Esophagus muscularis mucosa (tissue), 4 donors: ENCODE measurements at regions not wholly inside any gene's neighbourhood (a gene's known extent, or its start where the extent isn't known, plus 50 kb on each side); places are given as distances from the start of the nearest gene placed in this dataset.

Source experiments
- DNase-seq: peaks from one replicate; pipeline ENCODE4 v3.0.0-alpha.2; 2017; ENCODE audit errors: extremely low spot score
- H3K27ac ChIP-seq, 4 donors: fragments of 200-600 bp; sonication (generic); replicated peaks in 1 of 4; 1 replicate in 3 of 4; 2 replicates in 1 of 4; pipeline ENCODE4 v1.5.1; 2016 to 2019; ENCODE audit warnings: mild to moderate bottlenecking in 1 of 4
- H3K27me3 ChIP-seq, 4 donors: fragments of 200-600 bp; sonication (generic); one replicate each; pipeline versions ENCODE4 v1.5.1 to v1.6.0; 2016 to 2019
- H3K36me3 ChIP-seq, 4 donors: fragments of 200-600 bp; sonication (generic); one replicate each; pipeline ENCODE4 v1.5.1; 2016 to 2019
- H3K4me1 ChIP-seq, 4 donors: fragments of 200-600 bp; sonication (generic); one replicate each; pipeline ENCODE4 v1.5.1; 2016 to 2019
- H3K4me3 ChIP-seq, 4 donors: fragments of 200-600 bp; sonication (generic); 1 replicate in 2 of 4; 2 replicates in 2 of 4; pipeline ENCODE4 v1.5.1; 2016 to 2019; ENCODE audit warnings: mild to moderate bottlenecking in 4 of 4, moderate library complexity in 1 of 4
- H3K9me3 ChIP-seq, 4 donors: fragments of 200-600 bp; sonication (generic); 1 replicate in 3 of 4; 2 replicates in 1 of 4; pipeline ENCODE4 v1.5.1; 2016 to 2019
- EP300 ChIP-seq: sonication (generic); formaldehyde crosslinking; IDR thresholded peaks from one replicate; pipeline ENCODE4 v1.6.1; 2017; ENCODE audit warnings: antibody characterized with exemption
- POLR2A ChIP-seq: fragments of 450-650 bp; IDR thresholded peaks from one replicate; pipeline ENCODE4 v1.6.1; 2017; ENCODE audit warnings: antibody characterized with exemption, moderate library complexity, mild to moderate bottlenecking, low read depth
- POLR2AphosphoS5 ChIP-seq, 2 donors: sonication (generic); formaldehyde crosslinking; IDR thresholded peaks; one replicate each; pipeline ENCODE4 v1.6.1; 2017; ENCODE audit warnings: antibody characterized with exemption in 2 of 2
- WGBS: methylation state at CpG from one replicate; pipeline ENCODE4 v1.1.5; 2018; 5-methylcytosine and 5-hydroxymethylcytosine counted together
- intact Hi-C: fragments of 100-400 bp; cut with DNase I; formaldehyde crosslinking; loops from one replicate; pipeline ENCODE4 v1.15.1; 2023
- TF ChIP-seq, protein P1 (sequence below), 3 experiments: fragments of 200-600 bp in 2 of 3; fragments of 450-650 bp in 1 of 3; sonication (generic) in 2 of 3; IDR thresholded peaks; one replicate each; pipeline ENCODE4 v1.5.1; 2017 to 2019; ENCODE audit warnings: antibody characterized with exemption in 3 of 3, mild to moderate bottlenecking in 2 of 3, moderate library complexity in 1 of 3

- Histone ChIP-seq H3K27ac (no peak overlapping the region), H3K27me3 (no peaks in the 10 kb centered on the region), H3K4me1 (no peaks in the 10 kb centered on the region), H3K36me3 (no peaks in the 10 kb centered on the region), H3K4me3 (no peak overlapping the region), H3K9me3 (no peaks in the 10 kb centered on the region)
- no peak for DNase-seq
- TF ChIP-seq, protein P1, sequence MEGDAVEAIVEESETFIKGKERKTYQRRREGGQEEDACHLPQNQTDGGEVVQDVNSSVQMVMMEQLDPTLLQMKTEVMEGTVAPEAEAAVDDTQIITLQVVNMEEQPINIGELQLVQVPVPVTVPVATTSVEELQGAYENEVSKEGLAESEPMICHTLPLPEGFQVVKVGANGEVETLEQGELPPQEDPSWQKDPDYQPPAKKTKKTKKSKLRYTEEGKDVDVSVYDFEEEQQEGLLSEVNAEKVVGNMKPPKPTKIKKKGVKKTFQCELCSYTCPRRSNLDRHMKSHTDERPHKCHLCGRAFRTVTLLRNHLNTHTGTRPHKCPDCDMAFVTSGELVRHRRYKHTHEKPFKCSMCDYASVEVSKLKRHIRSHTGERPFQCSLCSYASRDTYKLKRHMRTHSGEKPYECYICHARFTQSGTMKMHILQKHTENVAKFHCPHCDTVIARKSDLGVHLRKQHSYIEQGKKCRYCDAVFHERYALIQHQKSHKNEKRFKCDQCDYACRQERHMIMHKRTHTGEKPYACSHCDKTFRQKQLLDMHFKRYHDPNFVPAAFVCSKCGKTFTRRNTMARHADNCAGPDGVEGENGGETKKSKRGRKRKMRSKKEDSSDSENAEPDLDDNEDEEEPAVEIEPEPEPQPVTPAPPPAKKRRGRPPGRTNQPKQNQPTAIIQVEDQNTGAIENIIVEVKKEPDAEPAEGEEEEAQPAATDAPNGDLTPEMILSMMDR (IDR thresholded peaks at IDR 0.05) = no peak
- TF ChIP-seq POLR2AphosphoS5 (IDR thresholded peaks at IDR 0.05) = no peak
- TF ChIP-seq POLR2A = no peak
- TF ChIP-seq EP300 = no peak
- 33% methylated on average over 2 of the region's 2 CpGs for WGBS
- intact Hi-C loops = no loop called here
Measured at GRCh38 chr11:79809487-79809886, 368.7 kb upstream of the TENM4 start.

DNA sequence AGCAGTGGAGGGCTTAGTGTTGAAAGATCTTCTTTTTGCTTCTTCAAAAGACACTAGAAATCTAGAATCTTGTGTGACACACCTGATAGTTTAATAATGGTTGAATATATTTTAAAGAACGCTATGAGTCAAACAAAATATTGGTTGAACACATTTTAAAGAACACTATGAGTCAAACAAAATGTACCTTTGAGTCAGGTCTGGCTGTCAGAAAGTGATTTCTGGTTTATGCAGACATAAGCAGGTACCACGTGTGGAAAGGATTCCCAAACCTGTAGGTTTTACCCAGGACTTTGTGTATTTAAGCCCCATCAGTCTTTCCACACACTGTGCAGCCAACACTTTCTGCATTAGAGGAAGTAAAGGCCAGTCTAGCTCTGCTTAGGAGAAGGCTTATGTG lies 366.7 kb upstream of the TENM4 start:
- no peak for DNase-seq
- H3K9me3 ChIP-seq = no peaks in the 10 kb centered on the region
- H3K4me3 ChIP-seq = no peak overlapping the region
- H3K27ac ChIP-seq = no peak overlapping the region
- TF ChIP-seq POLR2AphosphoS5 (IDR thresholded peaks at IDR 0.05) (no peak), EP300 (no peak), POLR2A (no peak)
- TF ChIP-seq, protein P1 (IDR thresholded peaks at IDR 0.05) = no peak
- no peaks in the 10 kb centered on the region for H3K36me3 ChIP-seq
- WGBS = 47% methylated on average over 2 of the region's 2 CpGs
- no peaks in the 10 kb centered on the region for H3K4me1 ChIP-seq
- H3K27me3 ChIP-seq = no peaks in the 10 kb centered on the region
- intact Hi-C loops = no loop called here

DNA sequence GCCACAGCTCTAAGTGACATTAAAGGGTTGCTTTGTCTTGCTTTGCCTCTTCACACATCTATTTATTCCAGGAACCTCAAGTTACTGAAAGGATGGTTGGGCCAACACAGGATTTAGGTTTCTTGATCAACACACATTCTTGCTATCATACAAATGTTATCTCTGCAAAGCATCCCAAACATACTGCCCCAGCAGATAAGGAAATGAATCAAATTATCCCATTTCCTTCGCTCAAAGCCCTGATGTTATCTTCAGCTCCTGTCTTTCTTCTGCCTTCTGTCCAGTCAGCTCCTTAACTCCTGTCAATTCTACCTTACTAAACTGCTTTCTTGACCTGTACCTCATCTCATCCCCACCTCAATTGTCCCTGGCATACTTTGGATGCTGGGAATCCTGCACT lies 355.9 kb upstream of the TENM4 start:
- WGBS = 75% methylated on average over 1 of the region's 1 CpG
- DNase-seq = no peak
- Histone ChIP-seq H3K4me3 (no peak overlapping the region), H3K4me1 (no peaks in the 10 kb centered on the region), H3K27me3 (no peaks in the 10 kb centered on the region), H3K27ac (no peak overlapping the region), H3K36me3 (no peaks in the 10 kb centered on the region), H3K9me3 (no peaks in the 10 kb centered on the region)
- TF ChIP-seq EP300 = no peak
- no peak for TF ChIP-seq POLR2AphosphoS5 (IDR thresholded peaks at IDR 0.05)
- no peak for TF ChIP-seq POLR2A
- TF ChIP-seq, protein P1 (IDR thresholded peaks at IDR 0.05) = no peak
- intact Hi-C loops = no loop called here

DNA sequence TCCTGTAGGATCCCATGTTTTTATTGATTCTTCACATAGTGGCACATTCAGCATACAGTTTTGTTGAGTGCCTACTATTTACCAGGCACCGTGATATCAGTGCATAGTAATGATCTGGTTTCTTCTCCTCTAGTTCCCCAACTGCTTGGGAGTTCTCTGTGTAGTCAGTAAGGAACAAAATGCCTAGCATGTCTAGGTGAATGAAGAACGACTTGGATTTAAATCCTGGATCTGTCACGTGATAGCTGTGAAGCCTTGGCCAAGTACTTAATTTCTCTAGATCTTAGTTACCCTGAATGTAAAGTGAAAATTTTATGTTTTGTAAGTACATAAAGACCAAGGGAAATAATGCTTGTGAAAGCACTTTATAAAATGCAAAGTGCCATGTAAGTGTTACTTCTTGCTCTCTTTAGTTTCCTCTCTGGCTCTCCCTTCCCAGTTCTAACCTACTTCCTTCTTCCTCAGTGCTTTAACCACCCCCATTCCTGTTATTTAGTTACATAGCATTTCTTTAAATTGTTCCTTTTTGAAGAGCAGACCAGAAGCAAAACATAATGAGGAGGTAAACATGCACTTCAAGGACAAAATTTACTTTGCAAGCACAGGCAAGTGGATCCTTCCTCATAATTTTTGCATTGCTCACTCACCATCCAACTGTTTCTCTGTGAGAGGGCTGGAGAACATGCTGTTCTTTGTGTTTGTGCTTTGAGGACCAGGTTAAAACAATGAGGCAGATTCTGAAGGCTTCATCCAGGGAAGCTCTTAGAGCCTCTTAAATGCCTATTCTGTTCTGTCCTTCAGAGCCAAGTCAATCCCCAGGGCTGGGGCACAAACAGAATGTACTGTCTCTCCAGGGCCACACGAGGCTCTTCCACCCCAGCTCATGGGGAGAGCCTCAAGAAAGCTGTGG lies 353.9 kb upstream of the TENM4 start:
- no peak for DNase-seq
- no peak overlapping the region for H3K4me3 ChIP-seq
- H3K4me1 ChIP-seq = no peaks in the 10 kb centered on the region
- no peaks in the 10 kb centered on the region for H3K36me3 ChIP-seq
- 57% methylated on average over 4 of the region's 4 CpGs for WGBS
- TF ChIP-seq POLR2AphosphoS5 (IDR thresholded peaks at IDR 0.05) (no peak), POLR2A (no peak), EP300 (no peak)
- TF ChIP-seq, protein P1 (IDR thresholded peaks at IDR 0.05) = no peak
- H3K27ac ChIP-seq = no peak overlapping the region
- intact Hi-C loops = no loop called here
- no peaks in the 10 kb centered on the region for H3K27me3 ChIP-seq
- H3K9me3 ChIP-seq = no peaks in the 10 kb centered on the region
